Endothelial cell of umbilical vein (primary cell): ENCODE measurements at regions not wholly inside any gene's neighbourhood (a gene's known extent, or its start where the extent isn't known, plus 50 kb on each side); places are given as distances from the start of the nearest gene placed in this dataset.

Source experiments
- BruUV-seq: library from RNA; stranded (reverse); fragments of 400-500 nt; replicated peaks from 2 replicates; lab custom pipeline; 2021; lab: Mats Ljungman, UMichigan
- CTCF ChIA-PET: fragments of 300-600, 350-600 bp; sonication (Branson Sonifier 250); formaldehyde crosslinking; loops from one replicate; lab custom pipeline; 2021; ENCODE audit warnings: antibody characterized with exemption, inconsistent platforms; lab: Charles Lee
- POLR2A ChIA-PET: fragments of 300-600, 350-600 bp; sonication (Branson Sonifier 250); formaldehyde crosslinking; loops from one replicate; lab custom pipeline; 2021; ENCODE audit warnings: antibody characterized with exemption, inconsistent platforms; lab: Charles Lee
- DNase-seq: peaks from one replicate; pipeline ENCODE4 v3.0.0-alpha.2; 2011; ENCODE audit warnings: low read depth, low spot score
- FAIRE-seq: peaks from 2 replicates; lab custom pipeline; 2011; peaks lifted over from hg19 to GRCh38; lab: Jason Lieb, UNC
- H2AFZ ChIP-seq: 2 replicates; pipeline ENCODE4 v1.6.0; 2012; ENCODE audit warnings: low read depth, low read length, control low read depth, inconsistent platforms
- H3K27ac ChIP-seq: 2 replicates; pipeline ENCODE4 v1.5.1; 2011; ENCODE audit warnings: low read depth, mild to moderate bottlenecking, control low read depth, low read length, moderate library complexity; ENCODE audit not compliant: insufficient read depth
- H3K27me3 ChIP-seq, 2 experiments: 2 replicates each; pipeline versions ENCODE4 v1.6.0 to v1.6.1; 2011; ENCODE audit warnings: low read length in 2 of 2, mixed read lengths in 1 of 2; ENCODE audit not compliant: control insufficient read depth in 2 of 2, insufficient read depth in 2 of 2
- H3K36me3 ChIP-seq, 2 experiments: 2 replicates in 1 of 2; 3 replicates in 1 of 2; pipeline ENCODE4 v1.5.1; 2011; ENCODE audit warnings: low read length in 2 of 2, mild to moderate bottlenecking in 1 of 2, moderate library complexity in 1 of 2; ENCODE audit not compliant: control insufficient read depth in 2 of 2, insufficient read depth in 2 of 2; ENCODE audit errors: extremely low read depth in 1 of 2
- H3K4me1 ChIP-seq: 3 replicates; pipeline ENCODE4 v1.5.1; 2011; ENCODE audit warnings: mild to moderate bottlenecking, low read length; ENCODE audit not compliant: control insufficient read depth, insufficient read depth; ENCODE audit errors: extremely low read depth
- H3K4me2 ChIP-seq: 2 replicates; pipeline ENCODE4 v1.6.1; 2011; ENCODE audit warnings: low read length, control low read depth, mixed read lengths; ENCODE audit not compliant: insufficient read depth
- H3K4me3 ChIP-seq, 3 experiments: fragments of 200-600 bp in 1 of 3; sonication (generic), shearing (Covaris generic) in 1 of 3; replicated peaks in 1 of 3; 2 replicates each; pipeline ENCODE4 v1.5.1; 2011 to 2016; ENCODE audit warnings: control low read depth in 3 of 3, low read length in 3 of 3, mild to moderate bottlenecking in 2 of 3, inconsistent platforms in 1 of 3, low read depth in 1 of 3, moderate library complexity in 1 of 3; ENCODE audit not compliant: insufficient read depth in 1 of 3
- H3K79me2 ChIP-seq: 2 replicates; pipeline ENCODE4 v1.6.0; 2012; ENCODE audit warnings: low read length, inconsistent platforms; ENCODE audit not compliant: control insufficient read depth, insufficient read depth
- H3K9ac ChIP-seq: replicated peaks from 2 replicates; pipeline ENCODE3; 2011; ENCODE audit warnings: low read length, control low read depth; ENCODE audit not compliant: insufficient read depth; ENCODE audit errors: extremely low read depth
- H3K9me1 ChIP-seq: replicated peaks from 3 replicates; pipeline ENCODE4 v1.6.0; 2011; ENCODE audit warnings: mild to moderate bottlenecking, low read length; ENCODE audit not compliant: control insufficient read depth, insufficient read depth; ENCODE audit errors: extremely low read depth
- H3K9me3 ChIP-seq: replicated peaks from 2 replicates; pipeline ENCODE4 v1.5.1; 2012; ENCODE audit warnings: low read length, inconsistent platforms; ENCODE audit not compliant: control insufficient read depth, insufficient read depth
- H4K20me1 ChIP-seq: replicated peaks from 2 replicates; pipeline ENCODE3; 2011; ENCODE audit warnings: mild to moderate bottlenecking, low read length; ENCODE audit not compliant: control insufficient read depth, insufficient read depth; ENCODE audit errors: extremely low read depth
- FOS ChIP-seq: IDR thresholded peaks from 2 replicates; pipeline ENCODE4 v1.6.1; 2011; ENCODE audit warnings: mild to moderate bottlenecking, low read length, moderate library complexity, borderline replicate concordance; ENCODE audit not compliant: insufficient read depth
- GATA2 ChIP-seq: IDR thresholded peaks from 2 replicates; pipeline ENCODE4 v1.7.0; 2011; ENCODE audit warnings: low read depth, mild to moderate bottlenecking, moderate library complexity, mixed read lengths, low read length; ENCODE audit not compliant: insufficient read length, insufficient read depth
- MYC ChIP-seq: IDR thresholded peaks from one replicate; pipeline ENCODE4 v1.6.1; 2011; ENCODE audit warnings: mild to moderate bottlenecking, low read depth, low read length
- POLR2A ChIP-seq: IDR thresholded peaks from 2 replicates; pipeline ENCODE4 v1.6.1; 2012; ENCODE audit warnings: low read depth, mild to moderate bottlenecking, control low read depth, low read length
- POLR2AphosphoS5 ChIP-seq: IDR thresholded peaks from 2 replicates; pipeline ENCODE4 v1.6.1; 2012; ENCODE audit warnings: low read depth, mild to moderate bottlenecking, control low read depth, low read length, moderate library complexity; ENCODE audit not compliant: insufficient read depth
- dilution Hi-C: fragments of 300-500 bp; cut with MboI; formaldehyde crosslinking; loops from one replicate; pipeline ENCODE4 v1.15.0; 2019; ENCODE audit warnings: low sequenced_read_pairs; ENCODE audit not compliant: extremely low pct_ligation_motif_present
- intact Hi-C: fragments of 100-400 bp; cut with micrococcal nuclease; formaldehyde crosslinking; loops from one replicate; pipeline ENCODE4 v1.10.0; 2022
- TF ChIP-seq, protein P1 (sequence below), 2 donors: IDR thresholded peaks; 1 replicate in 1 of 2; 2 replicates in 1 of 2; pipeline ENCODE4 v1.5.1; 2011; ENCODE audit warnings: low read length in 2 of 2, mild to moderate bottlenecking in 2 of 2, moderate library complexity in 2 of 2, control low read depth in 1 of 2, inconsistent platforms in 1 of 2, low read depth in 1 of 2; ENCODE audit not compliant: insufficient read depth in 1 of 2; ENCODE audit errors: extremely low read depth in 1 of 2

DNA sequence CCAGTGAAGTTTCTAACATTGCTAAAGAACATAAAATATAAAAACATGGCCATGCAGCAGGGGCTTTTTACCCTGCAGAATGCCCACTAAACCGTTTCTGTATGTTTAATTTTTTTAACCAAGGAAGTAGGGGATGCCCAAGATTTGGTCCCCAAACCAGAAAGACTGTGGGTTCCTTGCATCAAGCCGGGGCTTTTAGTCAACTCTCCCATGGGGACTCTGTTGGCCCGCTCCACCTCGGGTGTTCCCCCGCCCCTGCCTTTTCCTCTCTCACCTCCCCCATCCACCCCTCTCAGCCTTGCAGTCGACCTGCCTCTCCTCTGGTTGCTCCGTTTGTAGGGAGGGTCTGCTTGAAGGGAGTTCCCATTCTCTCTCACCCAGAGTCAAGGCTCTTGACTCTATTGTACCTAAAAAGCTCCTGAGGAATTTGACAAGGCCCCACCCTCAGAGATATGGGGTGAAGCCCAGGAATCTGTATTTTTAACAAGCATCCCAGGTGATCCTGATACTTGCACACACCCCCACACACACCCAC is 117.5 kb downstream of the TOMM20 start:
- Histone ChIP-seq H3K9me1 (no peaks in the 10 kb centered on the region), H4K20me1 (no peaks in the 10 kb centered on the region), H3K4me1 (peaks cover 29% of the 10 kb centered on the region), H3K9me3 (no peaks in the 10 kb centered on the region), H3K27ac (peak overlapping the region; percentile 82), H3K36me3 (no peaks in the 10 kb centered on the region), H2AFZ (no peak overlapping the region), H3K4me2 (peak overlapping the region; percentile 15), H3K4me3 (no peak overlapping the region), H3K79me2 (no peaks in the 10 kb centered on the region), H3K9ac (peak overlapping the region; percentile 18), H3K27me3 (no peaks in the 10 kb centered on the region)
- intact Hi-C loops: no loop called here
- CTCF ChIA-PET: interaction anchor here (0.6 to 1.5 kb wide), 7 partner anchors 13 to 410 kb away, joined by 3 to 11 read pairs (median 3); no protein-coding TSS in a partner anchor
- DNase-seq: no peak
- POLR2A ChIA-PET: no interaction called here
- no peak for TF ChIP-seq POLR2A
- TF ChIP-seq GATA2: no peak
- TF ChIP-seq, protein P1, sequence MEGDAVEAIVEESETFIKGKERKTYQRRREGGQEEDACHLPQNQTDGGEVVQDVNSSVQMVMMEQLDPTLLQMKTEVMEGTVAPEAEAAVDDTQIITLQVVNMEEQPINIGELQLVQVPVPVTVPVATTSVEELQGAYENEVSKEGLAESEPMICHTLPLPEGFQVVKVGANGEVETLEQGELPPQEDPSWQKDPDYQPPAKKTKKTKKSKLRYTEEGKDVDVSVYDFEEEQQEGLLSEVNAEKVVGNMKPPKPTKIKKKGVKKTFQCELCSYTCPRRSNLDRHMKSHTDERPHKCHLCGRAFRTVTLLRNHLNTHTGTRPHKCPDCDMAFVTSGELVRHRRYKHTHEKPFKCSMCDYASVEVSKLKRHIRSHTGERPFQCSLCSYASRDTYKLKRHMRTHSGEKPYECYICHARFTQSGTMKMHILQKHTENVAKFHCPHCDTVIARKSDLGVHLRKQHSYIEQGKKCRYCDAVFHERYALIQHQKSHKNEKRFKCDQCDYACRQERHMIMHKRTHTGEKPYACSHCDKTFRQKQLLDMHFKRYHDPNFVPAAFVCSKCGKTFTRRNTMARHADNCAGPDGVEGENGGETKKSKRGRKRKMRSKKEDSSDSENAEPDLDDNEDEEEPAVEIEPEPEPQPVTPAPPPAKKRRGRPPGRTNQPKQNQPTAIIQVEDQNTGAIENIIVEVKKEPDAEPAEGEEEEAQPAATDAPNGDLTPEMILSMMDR (IDR thresholded peaks at IDR 0.05; ENCODE audit: extremely low read depth in 1 of 2, insufficient read depth in 1 of 2, low read depth in 1 of 2, low read length in 2 of 2): no peak
- no peak for TF ChIP-seq FOS
- TF ChIP-seq MYC: no peak
- TF ChIP-seq POLR2AphosphoS5: no peak
- FAIRE-seq: no peak
- no TSS peak for BruUV-seq
- dilution Hi-C loops: no loop called here
